Body of pancreas (tissue), 4 donors: ENCODE measurements at regions not wholly inside any gene's neighbourhood (a gene's known extent, or its start where the extent isn't known, plus 50 kb on each side); places are given as distances from the start of the nearest gene placed in this dataset.

Experiments
- CTCF ChIP-seq, 7 experiments: fragments of 450-650 bp in 4 of 7; fragments of 200-600 bp in 3 of 7; sonication (generic) in 3 of 7; IDR thresholded peaks; one replicate each; pipeline ENCODE4 v1.5.1; 2016 to 2019; ENCODE audit warnings: antibody characterized with exemption in 7 of 7
- POLR2A ChIP-seq, 3 donors: fragments of 450-650 bp; IDR thresholded peaks; one replicate each; pipeline ENCODE4 v1.6.1; 2016; ENCODE audit warnings: antibody characterized with exemption in 3 of 3, mild to moderate bottlenecking in 2 of 3

DNA sequence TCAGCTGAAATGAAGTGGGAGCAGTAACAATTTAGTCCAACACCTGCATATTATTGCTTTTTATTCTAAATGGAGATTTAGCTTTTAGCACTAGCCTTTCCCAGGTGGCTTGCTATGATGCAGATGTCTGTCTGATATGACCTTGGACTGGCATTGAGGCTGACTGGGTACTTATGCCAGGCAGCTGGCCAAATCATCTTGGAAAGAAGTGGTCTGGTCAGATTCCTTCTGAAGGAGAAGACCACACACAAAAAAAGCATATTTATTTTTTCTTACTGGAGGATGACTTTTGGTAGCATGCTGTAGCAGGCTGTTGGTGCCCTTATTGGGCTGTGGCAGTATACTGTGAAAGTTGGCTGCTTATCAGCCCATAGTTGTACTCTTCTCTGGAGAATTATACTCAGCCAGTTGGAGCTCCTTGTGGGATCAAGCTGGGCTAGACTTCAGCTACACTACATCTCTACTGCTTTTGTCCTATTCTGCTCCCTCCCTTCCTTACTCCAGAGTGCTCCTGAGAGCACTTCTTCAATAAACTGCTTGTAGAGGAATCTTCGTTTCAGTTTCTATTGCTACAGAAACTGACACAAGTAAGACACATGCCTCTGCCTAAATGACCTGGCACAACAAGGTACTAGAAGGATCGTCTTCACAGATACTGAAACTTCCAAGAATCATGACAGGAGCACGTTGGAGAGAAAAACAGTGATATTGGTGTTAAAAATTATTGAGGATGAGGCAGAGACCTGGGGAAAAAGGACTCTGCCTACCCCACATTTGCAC is 196.8 kb upstream of the RPS6KA3 start:
- TF ChIP-seq CTCF (IDR thresholded peaks at IDR 0.05), result no peak
- TF ChIP-seq POLR2A (IDR thresholded peaks at IDR 0.05), result no peak
